Gastrocnemius medialis (tissue), 4 donors: ENCODE measurements at regions not wholly inside any gene's neighbourhood (a gene's known extent, or its start where the extent isn't known, plus 50 kb on each side); places are given as distances from the start of the nearest gene placed in this dataset.
"Not testable (repeated sequence)": the region's sequence is repeated elsewhere in the genome, so short reads cannot be mapped to it uniquely, and the experiment has no call there.

ENCODE experiments used
- ATAC-seq, 2 donors: fragments of 150-250 bp; one replicate each; pipeline ENCODE4 v1.9.1; 2016
- DNase-seq, 2 donors: peaks; one replicate each; pipeline ENCODE4 v3.0.0-alpha.2; 2019
- H3K27ac ChIP-seq, 4 donors: fragments of 200-600 bp; sonication (generic); 1 replicate in 1 of 4; 2 replicates in 3 of 4; pipeline ENCODE4 v1.5.1; 2016 to 2018; ENCODE audit warnings: mild to moderate bottlenecking in 2 of 4, moderate library complexity in 1 of 4
- H3K27me3 ChIP-seq, 3 donors: fragments of 200-600 bp; sonication (generic) in 2 of 3; 1 replicate in 1 of 3; 2 replicates in 2 of 3; pipeline versions ENCODE4 v1.5.1 to v1.6.0; 2016 to 2019; ENCODE audit warnings: mild to moderate bottlenecking in 1 of 3, moderate library complexity in 1 of 3
- H3K36me3 ChIP-seq, 2 donors: fragments of 200-600 bp; sonication (generic) in 1 of 2; one replicate each; pipeline ENCODE4 v1.5.1; 2017 to 2018
- H3K4me1 ChIP-seq, 2 donors: fragments of 200-600 bp; sonication (generic) in 1 of 2; one replicate each; pipeline ENCODE4 v1.5.1; 2016 to 2017; ENCODE audit warnings: mild to moderate bottlenecking in 2 of 2
- H3K4me3 ChIP-seq, 4 donors: fragments of 200-600 bp; sonication (generic) in 3 of 4; 1 replicate in 1 of 4; 2 replicates in 3 of 4; pipeline ENCODE4 v1.5.1; 2016 to 2019; ENCODE audit warnings: mild to moderate bottlenecking in 2 of 4
- H3K9me3 ChIP-seq, 3 donors: fragments of 200-600 bp; sonication (generic) in 2 of 3; 1 replicate in 1 of 3; 2 replicates in 2 of 3; pipeline ENCODE4 v1.5.1; 2016 to 2019
- POLR2A ChIP-seq, 2 donors: fragments of 450-650 bp; IDR thresholded peaks; one replicate each; pipeline ENCODE4 v1.6.1; 2017; ENCODE audit warnings: antibody characterized with exemption in 2 of 2, mild to moderate bottlenecking in 2 of 2, moderate library complexity in 2 of 2
- in situ Hi-C, 4 donors: fragments of 200-750 bp; cut with MboI; loops; one replicate each; pipeline versions ENCODE4 v1.15.0 to v1.8.0; 2017; ENCODE audit warnings: low sequenced_read_pairs in 4 of 4
- intact Hi-C: fragments of 100-400 bp; cut with DNase I; formaldehyde crosslinking; loops from one replicate; pipeline ENCODE4 v1.15.1; 2023; ENCODE audit warnings: low total_unique reads
- TF ChIP-seq, protein P1 (sequence below), 5 experiments: fragments of 450-650 bp in 3 of 5; fragments of 200-600 bp in 2 of 5; sonication (generic) in 2 of 5; IDR thresholded peaks in 4 of 5; conservative IDR thresholded peaks in 1 of 5; 1 replicate in 4 of 5; 2 replicates in 1 of 5; pipeline ENCODE4 v1.5.1; 2016 to 2019; ENCODE audit warnings: antibody characterized with exemption in 5 of 5, mild to moderate bottlenecking in 3 of 5, moderate library complexity in 3 of 5

DNA sequence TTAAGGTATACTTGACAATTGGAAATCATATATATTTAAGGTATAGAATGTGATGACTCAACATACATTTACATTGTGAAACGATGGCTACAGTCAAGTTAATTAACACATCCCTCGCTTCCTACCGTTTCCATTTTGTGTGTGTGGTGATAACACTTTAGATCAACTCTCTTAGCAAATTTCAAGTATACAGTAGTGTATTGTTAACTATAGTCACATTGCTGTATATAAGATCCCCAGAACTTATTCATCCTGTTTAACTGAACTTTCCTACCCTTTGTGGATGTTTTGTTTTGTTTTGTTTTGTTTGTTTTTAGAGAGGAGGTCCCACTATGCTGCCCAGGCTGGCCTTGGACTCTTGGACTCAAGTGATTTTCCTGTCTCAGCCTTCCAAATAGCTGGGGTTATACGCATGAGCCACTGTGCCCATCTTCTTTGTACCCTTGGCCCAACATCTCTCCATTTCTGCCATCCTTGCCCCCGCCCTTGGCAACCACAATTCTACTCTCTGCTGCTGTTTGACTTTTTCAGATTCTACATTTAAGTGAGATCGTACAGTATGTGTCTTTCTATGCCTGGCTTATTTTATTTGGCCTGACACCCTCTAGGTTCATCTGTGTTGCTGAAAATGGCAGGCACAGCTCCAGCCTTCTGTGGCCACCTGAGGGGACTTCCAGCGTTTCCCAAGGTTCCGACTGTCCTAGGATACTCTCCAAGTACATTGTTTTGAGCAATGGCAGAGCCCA, 90.5 kb upstream of the SNX9 start:
- no peaks in the 10 kb centered on the region for H3K27me3 ChIP-seq
- DNase-seq (peak in 1 of 2 donors; percentile 21), ATAC-seq (peak in 1 of 2 donors; percentile 74)
- in situ Hi-C loops, result no loop called here
- H3K36me3 ChIP-seq, result no peaks in the 10 kb centered on the region
- no peak overlapping the region for H3K27ac ChIP-seq
- peaks cover 0 to 3% of the 10 kb centered on the region in 2 donors for H3K4me1 ChIP-seq
- TF ChIP-seq POLR2A (IDR thresholded peaks at IDR 0.05), result no peak
- TF ChIP-seq, protein P1, sequence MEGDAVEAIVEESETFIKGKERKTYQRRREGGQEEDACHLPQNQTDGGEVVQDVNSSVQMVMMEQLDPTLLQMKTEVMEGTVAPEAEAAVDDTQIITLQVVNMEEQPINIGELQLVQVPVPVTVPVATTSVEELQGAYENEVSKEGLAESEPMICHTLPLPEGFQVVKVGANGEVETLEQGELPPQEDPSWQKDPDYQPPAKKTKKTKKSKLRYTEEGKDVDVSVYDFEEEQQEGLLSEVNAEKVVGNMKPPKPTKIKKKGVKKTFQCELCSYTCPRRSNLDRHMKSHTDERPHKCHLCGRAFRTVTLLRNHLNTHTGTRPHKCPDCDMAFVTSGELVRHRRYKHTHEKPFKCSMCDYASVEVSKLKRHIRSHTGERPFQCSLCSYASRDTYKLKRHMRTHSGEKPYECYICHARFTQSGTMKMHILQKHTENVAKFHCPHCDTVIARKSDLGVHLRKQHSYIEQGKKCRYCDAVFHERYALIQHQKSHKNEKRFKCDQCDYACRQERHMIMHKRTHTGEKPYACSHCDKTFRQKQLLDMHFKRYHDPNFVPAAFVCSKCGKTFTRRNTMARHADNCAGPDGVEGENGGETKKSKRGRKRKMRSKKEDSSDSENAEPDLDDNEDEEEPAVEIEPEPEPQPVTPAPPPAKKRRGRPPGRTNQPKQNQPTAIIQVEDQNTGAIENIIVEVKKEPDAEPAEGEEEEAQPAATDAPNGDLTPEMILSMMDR (IDR thresholded peaks at IDR 0.05 in 4 of 5, conservative IDR thresholded peaks at IDR 0.05 in 1 of 5), result no peak
- no peak overlapping the region for H3K4me3 ChIP-seq
- H3K9me3 ChIP-seq, result no peaks in the 10 kb centered on the region
- intact Hi-C loops, result loop anchor here (1.0 kb wide), 1 partner anchor 10 kb away; no protein-coding TSS in a partner anchor

DNA sequence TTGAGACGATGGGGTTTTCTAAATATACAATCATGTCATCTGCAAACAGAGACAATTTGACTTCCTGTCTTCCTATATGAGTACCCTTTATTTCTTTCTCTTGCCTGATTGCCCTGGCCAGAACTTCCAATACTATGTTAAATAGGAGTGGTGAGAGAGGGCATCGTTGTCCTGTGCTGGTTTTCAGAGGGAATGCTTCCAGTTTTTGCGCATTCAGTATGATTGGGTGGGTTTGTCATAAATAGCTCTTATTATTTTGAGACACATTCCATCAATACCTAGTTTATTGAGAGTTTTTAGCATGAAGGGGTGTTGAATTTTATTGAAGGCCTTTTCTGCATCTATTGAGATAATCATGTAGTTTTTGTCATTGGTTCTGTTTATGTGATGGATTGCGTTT, 86.5 kb upstream of the SNX9 start:
- H3K27me3 ChIP-seq, H3K4me1 ChIP-seq, ATAC-seq, H3K9me3 ChIP-seq, H3K27ac ChIP-seq, DNase-seq, H3K36me3 ChIP-seq, intact Hi-C loops, H3K4me3 ChIP-seq, in situ Hi-C loops: not testable (repeated sequence)

DNA sequence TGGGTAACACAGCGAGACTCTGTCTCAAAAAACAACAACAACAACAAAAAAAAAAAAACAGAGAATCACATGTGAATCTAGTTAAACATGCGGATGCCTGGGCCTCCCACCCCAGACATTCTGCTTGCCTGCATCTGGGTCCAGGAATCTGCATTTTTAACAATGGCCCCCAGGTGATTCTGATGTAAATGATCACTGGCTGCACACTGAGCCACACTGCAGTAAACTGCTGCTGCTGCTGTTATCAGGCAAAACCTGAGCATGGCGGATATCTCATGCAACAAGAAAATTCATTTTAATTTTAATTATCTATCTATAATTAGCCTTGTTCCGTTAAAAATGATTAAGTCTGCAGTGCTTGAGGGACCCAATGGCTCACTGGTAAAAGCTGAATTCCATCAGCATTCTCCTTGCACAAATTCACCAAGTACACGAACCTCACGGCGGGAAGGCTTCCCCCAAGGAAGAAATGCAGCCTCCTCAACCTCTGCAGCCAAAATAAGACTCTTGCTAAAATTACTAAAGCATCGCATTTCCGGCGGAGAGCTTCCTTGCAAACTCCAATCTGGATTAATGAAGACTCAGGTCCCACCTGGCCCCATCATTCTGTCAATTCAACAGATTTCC, 81.6 kb upstream of the SNX9 start:
- H3K4me1 ChIP-seq, result peaks cover 3 to 7% of the 10 kb centered on the region in 2 donors
- ATAC-seq, result no peak
- no peaks in the 10 kb centered on the region for H3K9me3 ChIP-seq
- no peak for DNase-seq
- H3K4me3 ChIP-seq, result no peak overlapping the region
- no peaks in the 10 kb centered on the region for H3K27me3 ChIP-seq
- intact Hi-C loops (no loop called here), in situ Hi-C loops (no loop called here)
- no peaks in the 10 kb centered on the region for H3K36me3 ChIP-seq
- peak overlapping the region in 3 of 4 donors; percentile 25 to 48 (median 44) for H3K27ac ChIP-seq
- TF ChIP-seq, protein P1 (IDR thresholded peaks at IDR 0.05 in 4 of 5, conservative IDR thresholded peaks at IDR 0.05 in 1 of 5), result no peak
- no peak for TF ChIP-seq POLR2A (IDR thresholded peaks at IDR 0.05)

DNA sequence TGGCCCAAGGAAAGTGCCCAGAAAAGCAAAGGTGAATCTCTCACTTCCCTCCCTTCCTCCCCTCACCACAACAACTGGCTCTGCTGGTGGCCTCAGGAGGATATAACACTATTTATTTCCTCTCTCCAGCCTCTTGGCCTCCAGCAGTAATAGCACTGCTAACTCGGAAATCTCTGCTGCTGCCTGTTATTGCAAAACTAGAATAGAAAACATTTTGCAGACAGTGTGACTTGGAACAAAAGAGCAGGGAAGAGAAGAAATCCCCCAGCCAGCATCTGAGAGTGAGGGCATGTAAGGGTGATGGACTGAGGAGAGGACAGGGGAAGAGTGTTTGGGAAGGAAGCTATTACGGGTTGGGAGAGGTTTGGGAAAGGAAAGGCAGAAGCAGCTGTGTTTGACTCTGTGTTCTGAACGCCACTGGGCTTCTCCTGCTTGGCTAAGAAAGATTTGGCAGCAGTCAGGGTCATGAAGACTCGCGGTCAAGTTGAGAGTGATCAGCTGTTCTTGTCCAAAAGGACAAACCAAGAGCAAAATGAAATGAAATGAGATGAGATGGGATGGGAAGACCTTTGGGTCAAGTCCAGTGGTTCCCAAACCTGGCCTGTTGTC, 81.0 kb upstream of the SNX9 start:
- peak overlapping the region; percentile 25 to 48 (median 44) for H3K27ac ChIP-seq
- ATAC-seq, result peak; percentile 55 to 72
- no peaks in the 10 kb centered on the region for H3K36me3 ChIP-seq
- H3K9me3 ChIP-seq, result no peaks in the 10 kb centered on the region
- in situ Hi-C loops (no loop called here), intact Hi-C loops (loop anchor here (1.0 kb wide), 1 partner anchor 9 kb away; no protein-coding TSS in a partner anchor)
- peak; percentile 20 to 26 for DNase-seq
- peaks cover 3 to 7% of the 10 kb centered on the region in 2 donors for H3K4me1 ChIP-seq
- H3K4me3 ChIP-seq, result no peak overlapping the region
- no peak for TF ChIP-seq POLR2A (IDR thresholded peaks at IDR 0.05)
- TF ChIP-seq, protein P1 (IDR thresholded peaks at IDR 0.05 in 4 of 5, conservative IDR thresholded peaks at IDR 0.05 in 1 of 5), result no peak
- no peaks in the 10 kb centered on the region for H3K27me3 ChIP-seq

DNA sequence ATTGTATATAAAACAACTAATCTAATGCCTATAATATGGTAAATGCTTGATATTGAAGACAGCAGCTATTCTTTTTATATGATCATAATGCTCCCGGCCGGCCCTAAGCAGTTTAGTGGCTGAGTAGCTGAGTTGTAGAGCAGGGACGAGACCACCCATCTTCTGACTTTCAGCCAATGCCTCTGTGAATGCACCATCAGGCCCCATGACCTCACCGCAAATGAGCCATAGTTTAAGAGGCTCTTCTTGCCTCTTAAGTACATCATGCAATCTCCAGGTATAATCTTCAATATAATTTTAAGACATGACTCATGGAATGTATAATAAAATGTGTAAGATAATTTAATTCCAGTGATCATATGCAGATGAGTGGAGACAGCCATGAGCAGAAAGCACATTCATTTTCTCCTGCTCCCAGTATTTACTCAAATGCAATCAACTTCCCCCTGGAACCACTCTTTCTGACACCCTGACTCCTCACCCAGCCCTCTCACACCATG, 78.9 kb upstream of the SNX9 start:
- DNase-seq, result no peak
- ATAC-seq, result no peak
- no peak overlapping the region for H3K27ac ChIP-seq
- intact Hi-C loops, result no loop called here
- in situ Hi-C loops, result no loop called here
- H3K27me3 ChIP-seq, result no peaks in the 10 kb centered on the region
- H3K36me3 ChIP-seq, result no peaks in the 10 kb centered on the region
- H3K4me3 ChIP-seq, result no peak overlapping the region
- peaks cover 3 to 7% of the 10 kb centered on the region in 2 donors for H3K4me1 ChIP-seq
- H3K9me3 ChIP-seq, result no peaks in the 10 kb centered on the region
- TF ChIP-seq, protein P1 (IDR thresholded peaks at IDR 0.05 in 4 of 5, conservative IDR thresholded peaks at IDR 0.05 in 1 of 5), result no peak
- no peak for TF ChIP-seq POLR2A (IDR thresholded peaks at IDR 0.05)
